ENCODE measurements at regions not wholly inside any gene's neighbourhood (a gene's known extent, or its start where the extent isn't known, plus 50 kb on each side); places are given as distances from the start of the nearest gene placed in this dataset.

DNA sequence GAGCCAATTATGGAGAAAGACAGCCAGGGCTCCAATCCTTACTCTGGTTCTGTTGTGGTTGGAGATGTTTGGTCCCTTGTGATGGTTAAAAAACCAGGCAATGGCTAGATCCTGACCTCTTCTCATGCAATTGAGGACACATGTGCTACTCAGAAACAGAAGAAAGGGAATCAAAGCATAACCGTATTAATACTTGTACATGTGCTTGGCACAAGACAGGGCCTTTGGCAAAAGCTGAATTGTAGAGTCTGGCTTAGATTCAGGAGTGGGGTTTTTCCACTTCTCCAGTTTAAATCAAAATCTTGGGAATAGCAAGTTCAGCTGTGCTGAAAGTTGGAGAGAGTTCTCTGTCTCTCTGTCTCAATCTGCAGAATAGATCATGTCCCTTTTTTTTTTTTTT is 80.1 kb upstream of the E2F8 start:
- peaks cover 0 to 11% (median 2%) of the 10 kb centered on the region in 4 experiments for H3K27me3 ChIP-seq (replicated peaks in 1 of 4; ENCODE audit: control extremely low read depth in 1 of 4, control insufficient read depth in 3 of 4, insufficient read depth in 4 of 4, low read length in 3 of 4)
- no peaks in the 10 kb centered on the region for H3K79me2 ChIP-seq (ENCODE audit: control insufficient read depth, insufficient read depth, low read length)
- intact Hi-C loops (cut with micrococcal nuclease): no loop called here
- H4K20me1 ChIP-seq (ENCODE audit: control insufficient read depth, insufficient read depth, low read length, poor library complexity, severe bottlenecking): no peaks in the 10 kb centered on the region
- H3K9me3 Mint-ChIP-seq (ENCODE audit: insufficient read depth): no peaks in the 10 kb centered on the region
- no peak for ATAC-seq (ENCODE audit: low read depth)
- CTCF ChIA-PET: no interaction called here
- no peak for TF ChIP-seq EZH2 (IDR thresholded peaks at IDR 0.05; ENCODE audit: borderline replicate concordance, insufficient read depth, low read depth, low read length, poor library complexity, severe bottlenecking)
- TF ChIP-seq, protein P1, sequence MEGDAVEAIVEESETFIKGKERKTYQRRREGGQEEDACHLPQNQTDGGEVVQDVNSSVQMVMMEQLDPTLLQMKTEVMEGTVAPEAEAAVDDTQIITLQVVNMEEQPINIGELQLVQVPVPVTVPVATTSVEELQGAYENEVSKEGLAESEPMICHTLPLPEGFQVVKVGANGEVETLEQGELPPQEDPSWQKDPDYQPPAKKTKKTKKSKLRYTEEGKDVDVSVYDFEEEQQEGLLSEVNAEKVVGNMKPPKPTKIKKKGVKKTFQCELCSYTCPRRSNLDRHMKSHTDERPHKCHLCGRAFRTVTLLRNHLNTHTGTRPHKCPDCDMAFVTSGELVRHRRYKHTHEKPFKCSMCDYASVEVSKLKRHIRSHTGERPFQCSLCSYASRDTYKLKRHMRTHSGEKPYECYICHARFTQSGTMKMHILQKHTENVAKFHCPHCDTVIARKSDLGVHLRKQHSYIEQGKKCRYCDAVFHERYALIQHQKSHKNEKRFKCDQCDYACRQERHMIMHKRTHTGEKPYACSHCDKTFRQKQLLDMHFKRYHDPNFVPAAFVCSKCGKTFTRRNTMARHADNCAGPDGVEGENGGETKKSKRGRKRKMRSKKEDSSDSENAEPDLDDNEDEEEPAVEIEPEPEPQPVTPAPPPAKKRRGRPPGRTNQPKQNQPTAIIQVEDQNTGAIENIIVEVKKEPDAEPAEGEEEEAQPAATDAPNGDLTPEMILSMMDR (IDR thresholded peaks at IDR 0.05): no peak
- H3K9ac ChIP-seq (ENCODE audit: low read length): no peak overlapping the region
- no CpG with 5 or more reads among the region's 1 CpG for WGBS (ENCODE audit: insufficient coverage)
- H3K27ac Mint-ChIP-seq: no peak overlapping the region
- no peaks in the 10 kb centered on the region for H3K4me1 ChIP-seq (ENCODE audit: control insufficient read depth in 2 of 2, insufficient read depth in 2 of 2, low read length in 2 of 2)
- no peak overlapping the region for H3K4me3 Mint-ChIP-seq
- peaks cover 36% of the 10 kb centered on the region for H3K27me3 Mint-ChIP-seq
- no peak overlapping the region for H3K27ac ChIP-seq (ENCODE audit: low read length in 2 of 2)
- H3K4me1 Mint-ChIP-seq: no peaks in the 10 kb centered on the region
- no peak for DNase-seq
- H3K9me3 ChIP-seq (ENCODE audit: control extremely low read depth in 1 of 3, control insufficient read depth in 2 of 3, insufficient read depth in 1 of 3, low read length in 2 of 3): no peaks in the 10 kb centered on the region
- H3K4me2 ChIP-seq (replicated peaks; ENCODE audit: low read depth, low read length, poor library complexity, severe bottlenecking): no peak overlapping the region
- POLR2A ChIA-PET: no interaction called here
- no peaks in the 10 kb centered on the region for H3K36me3 ChIP-seq (replicated peaks in 1 of 2; ENCODE audit: control extremely low read depth in 1 of 2, control insufficient read depth in 1 of 2, extremely low read depth in 1 of 2, insufficient read depth in 2 of 2, low read length in 1 of 2)
- no peak overlapping the region for H2AFZ ChIP-seq (ENCODE audit: insufficient read depth, low read depth, low read length, poor library complexity, severe bottlenecking)
- no peak overlapping the region for H3K4me3 ChIP-seq (ENCODE audit: control extremely low read depth in 1 of 5, extremely low read depth in 1 of 5, insufficient read depth in 1 of 5, low read depth in 2 of 5, low read length in 4 of 5)

DNA sequence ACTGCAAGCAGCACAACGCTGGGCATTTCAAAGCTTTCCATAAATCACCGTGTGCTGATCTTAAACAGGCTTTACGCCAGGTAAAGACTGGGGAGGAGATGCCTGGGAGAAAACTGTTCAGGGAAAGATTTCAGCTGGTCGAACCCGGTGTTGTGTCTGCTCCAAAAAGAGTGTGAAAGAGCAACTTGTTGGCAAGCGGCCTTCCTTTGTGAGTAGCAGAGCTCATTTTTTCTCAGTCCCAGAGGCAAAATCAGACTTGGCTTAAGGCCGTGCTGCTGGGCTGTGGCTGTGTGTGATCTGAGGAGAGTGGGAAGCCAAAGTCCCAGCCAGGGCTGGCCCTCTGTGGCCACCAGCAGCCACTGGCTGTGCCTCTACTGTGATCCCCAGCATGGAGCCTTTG is 75.7 kb upstream of the E2F8 start:
- TF ChIP-seq EZH2 (IDR thresholded peaks at IDR 0.05; ENCODE audit: borderline replicate concordance, insufficient read depth, low read depth, low read length, poor library complexity, severe bottlenecking): no peak
- TF ChIP-seq, protein P1 (IDR thresholded peaks at IDR 0.05): no peak
- H3K27me3 Mint-ChIP-seq: peaks cover 25% of the 10 kb centered on the region
- intact Hi-C loops (cut with micrococcal nuclease): no loop called here

More for the DNA sequence above, 75.7 kb upstream of the E2F8 start:
- Mint-ChIP-seq H3K4me3 (no peak overlapping the region), H3K4me1 (peaks cover 4% of the 10 kb centered on the region), H3K27ac (no peak overlapping the region), H3K9me3 (ENCODE audit: insufficient read depth) (no peaks in the 10 kb centered on the region)
- ChIA-PET CTCF (no interaction called here), POLR2A (no interaction called here)
- Histone ChIP-seq H3K4me1 (ENCODE audit: control insufficient read depth in 2 of 2, insufficient read depth in 2 of 2, low read length in 2 of 2) (peaks cover 0 to 3% of the 10 kb centered on the region in 2 donors), H3K79me2 (ENCODE audit: control insufficient read depth, insufficient read depth, low read length) (no peaks in the 10 kb centered on the region), H3K4me2 (replicated peaks; ENCODE audit: low read depth, low read length, poor library complexity, severe bottlenecking) (no peak overlapping the region), H4K20me1 (ENCODE audit: control insufficient read depth, insufficient read depth, low read length, poor library complexity, severe bottlenecking) (no peaks in the 10 kb centered on the region), H3K36me3 (replicated peaks in 1 of 2; ENCODE audit: control extremely low read depth in 1 of 2, control insufficient read depth in 1 of 2, extremely low read depth in 1 of 2, insufficient read depth in 2 of 2, low read length in 1 of 2) (no peaks in the 10 kb centered on the region), H3K27me3 (replicated peaks in 1 of 4; ENCODE audit: control extremely low read depth in 1 of 4, control insufficient read depth in 3 of 4, insufficient read depth in 4 of 4, low read length in 3 of 4) (peaks cover 0 to 4% (median under 1%) of the 10 kb centered on the region in 4 experiments), H2AFZ (ENCODE audit: insufficient read depth, low read depth, low read length, poor library complexity, severe bottlenecking) (no peak overlapping the region), H3K4me3 (ENCODE audit: control extremely low read depth in 1 of 5, extremely low read depth in 1 of 5, insufficient read depth in 1 of 5, low read depth in 2 of 5, low read length in 4 of 5) (no peak overlapping the region), H3K27ac (ENCODE audit: low read length in 2 of 2) (no peak overlapping the region), H3K9me3 (ENCODE audit: control extremely low read depth in 1 of 3, control insufficient read depth in 2 of 3, insufficient read depth in 1 of 3, low read length in 2 of 3) (no peaks in the 10 kb centered on the region), H3K9ac (ENCODE audit: low read length) (no peak overlapping the region)
- ATAC-seq (ENCODE audit: low read depth) (no peak), DNase-seq (no peak)
- WGBS (ENCODE audit: insufficient coverage): 81% methylated on average over 6 of the region's 7 CpGs

Data from B cell (primary cell).